Suppressor macrophage (primary cell): ENCODE measurements at regions not wholly inside any gene's neighbourhood (a gene's known extent, or its start where the extent isn't known, plus 50 kb on each side); places are given as distances from the start of the nearest gene placed in this dataset.
"Not testable (repeated sequence)": the region's sequence is repeated elsewhere in the genome, so short reads cannot be mapped to it uniquely, and the experiment has no call there.

Experiments used
- DNase-seq, 4 experiments: peaks; one replicate each; pipeline ENCODE4 v3.0.0-alpha.2; 2020 to 2022

GRCh38 chr11:129503646-129504045 lies 128.0 kb downstream of the BARX2 start:
- no peak for DNase-seq

- DNase-seq = no peak
These were observed 129.6 kb downstream of the BARX2 start for GRCh38 chr11:129505266-129505665.

GRCh38 chr11:129508163-129508562 lies 132.5 kb downstream of the BARX2 start:
- no peak for DNase-seq

GRCh38 chr11:129528296-129528695 lies 152.6 kb downstream of the BARX2 start:
- no peak for DNase-seq

GRCh38 chr11:129530154-129530895 lies 154.7 kb downstream of the BARX2 start:
- no peak for DNase-seq

GRCh38 chr11:129533395-129533794 lies 157.7 kb downstream of the BARX2 start:
- no peak for DNase-seq

GRCh38 chr11:129536338-129536737 lies 160.7 kb downstream of the BARX2 start:
- DNase-seq = no peak

- no peak for DNase-seq
These were observed 162.7 kb downstream of the BARX2 start for GRCh38 chr11:129538323-129538722.

- DNase-seq = no peak
These were observed 168.1 kb downstream of the BARX2 start for GRCh38 chr11:129543515-129544290.

GRCh38 chr11:129544691-129545090 lies 169.0 kb downstream of the BARX2 start:
- no peak for DNase-seq

GRCh38 chr11:129546266-129546665 lies 170.6 kb downstream of the BARX2 start:
- no peak for DNase-seq

GRCh38 chr11:129557421-129557820 lies 181.8 kb downstream of the BARX2 start:
- DNase-seq = no peak

GRCh38 chr11:129569007-129569406 lies 193.4 kb downstream of the BARX2 start:
- no peak for DNase-seq

- not testable (repeated sequence) for DNase-seq
These were observed 197.0 kb downstream of the BARX2 start for GRCh38 chr11:129572667-129573066.

GRCh38 chr11:129573161-129573560 lies 197.5 kb downstream of the BARX2 start:
- DNase-seq = no peak

- DNase-seq = no peak
These were observed 198.8 kb downstream of the BARX2 start for GRCh38 chr11:129574431-129574830.

- DNase-seq = no peak
These were observed 201.0 kb downstream of the BARX2 start for GRCh38 chr11:129576652-129577051.

- DNase-seq = no peak
These were observed 202.4 kb downstream of the BARX2 start for GRCh38 chr11:129578006-129578405.

GRCh38 chr11:129580278-129580677 lies 204.6 kb downstream of the BARX2 start:
- DNase-seq = no peak

- DNase-seq = no peak
These were observed 208.7 kb downstream of the BARX2 start for GRCh38 chr11:129584316-129584715.

GRCh38 chr11:129589190-129589860 lies 213.7 kb downstream of the BARX2 start:
- DNase-seq = no peak

- DNase-seq = no peak
These were observed 214.5 kb downstream of the BARX2 start for GRCh38 chr11:129590030-129590752.
